Adrenal gland (tissue), 9 donors: ENCODE measurements at regions not wholly inside any gene's neighbourhood (a gene's known extent, or its start where the extent isn't known, plus 50 kb on each side); places are given as distances from the start of the nearest gene placed in this dataset.

Source experiments
- DNase-seq, 7 donors: peaks; one replicate each; pipeline ENCODE4 v3.0.0-alpha.2; 2019 to 2020
- H3K27ac ChIP-seq, 5 donors: fragments of 200-600 bp; sonication (generic) in 4 of 5; 1 replicate in 3 of 5; 2 replicates in 2 of 5; pipeline versions ENCODE4 v1.5.1 to v1.8.0; 2016 to 2020; ENCODE audit warnings: mild to moderate bottlenecking in 1 of 5
- H3K27me3 ChIP-seq: fragments of 200-600 bp; 2 replicates; pipeline ENCODE4 v1.8.0; 2021
- H3K36me3 ChIP-seq, 2 donors: fragments of 200-600 bp; replicated peaks in 1 of 2; 1 replicate in 1 of 2; 2 replicates in 1 of 2; pipeline versions ENCODE4 v1.5.1 to v1.8.0; 2018 to 2022
- H3K4me1 ChIP-seq, 2 donors: fragments of 200-600 bp; replicated peaks in 1 of 2; 1 replicate in 1 of 2; 2 replicates in 1 of 2; pipeline versions ENCODE4 v1.5.1 to v1.8.0; 2018 to 2021
- H3K4me3 ChIP-seq, 4 donors: fragments of 200-600 bp; sonication (generic) in 3 of 4; one replicate each; pipeline ENCODE4 v1.5.1; 2016 to 2018
- H3K9me3 ChIP-seq, 3 donors: fragments of 200-600 bp; sonication (generic) in 1 of 3; replicated peaks in 1 of 3; 1 replicate in 2 of 3; 2 replicates in 1 of 3; pipeline versions ENCODE4 v1.5.1 to v1.8.0; 2016 to 2021
- POLR2A ChIP-seq, 2 donors: fragments of 450-650 bp; IDR thresholded peaks; one replicate each; pipeline ENCODE4 v1.6.1; 2017; ENCODE audit warnings: antibody characterized with exemption in 2 of 2, mild to moderate bottlenecking in 2 of 2, moderate library complexity in 1 of 2
- WGBS, 4 donors: extraction: QIAGEN DNeasy Blood & Tissue Kit in 2 of 4; methylation state at CpG; one replicate each; pipeline versions ENCODE4 v1.1.5 to v1.1.7; 2013 to 2017; 5-methylcytosine and 5-hydroxymethylcytosine counted together
- intact Hi-C, 2 donors: fragments of 100-400 bp; cut with DNase I; formaldehyde crosslinking; loops; one replicate each; pipeline versions ENCODE4 v1.14.1 to v1.15.0; 2022 to 2023
- TF ChIP-seq, protein P1 (sequence below), 6 experiments: fragments of 450-650 bp in 4 of 6; fragments of 200-600 bp in 2 of 6; sonication (generic) in 1 of 6; IDR thresholded peaks; 1 replicate in 5 of 6; 2 replicates in 1 of 6; pipeline versions ENCODE4 v1.5.1 to v1.8.0; 2016 to 2021; ENCODE audit warnings: antibody characterized with exemption in 6 of 6, mild to moderate bottlenecking in 2 of 6, moderate library complexity in 1 of 6
- donor health status: healthy with polysubstance abuse.
- donor health status: Bipolar disorder and iron deficiency.
- donor health status: DM: yes; HTN: yes; CAD: no.
- donor health status: DM: no; HTN: no; CAD: no.
- donor health status: DM: no; HTN: no; CAD: no.

DNA sequence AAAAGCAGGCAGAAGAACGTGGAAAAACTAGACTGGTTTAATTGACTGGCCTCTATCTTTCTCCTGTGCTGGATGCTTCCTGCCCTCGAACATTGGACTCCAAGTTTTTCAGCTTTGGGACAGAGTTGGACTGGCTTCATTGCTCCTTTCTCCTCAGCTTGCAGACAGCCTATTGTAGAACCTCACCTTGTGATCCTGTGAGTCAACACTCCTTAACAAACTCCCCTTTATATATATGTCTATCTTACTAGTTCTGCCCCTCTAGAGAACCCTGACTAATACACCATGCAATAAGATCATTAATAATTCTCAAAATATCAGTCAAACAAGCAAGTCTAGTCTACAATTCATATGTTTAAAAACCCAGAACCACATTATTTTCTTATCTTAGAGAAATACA, 662.4 kb downstream of the TBC1D4 start:
- intact Hi-C loops, result no loop called here
- 56 to 87% (median 78%) methylated on average over 2 of the region's 2 CpGs for WGBS, 4 donors
- H3K4me3 ChIP-seq, result no peak overlapping the region
- DNase-seq, result no peak
- H3K9me3 ChIP-seq, result no peaks in the 10 kb centered on the region
- H3K27ac ChIP-seq, result no peak overlapping the region
- TF ChIP-seq, protein P1, sequence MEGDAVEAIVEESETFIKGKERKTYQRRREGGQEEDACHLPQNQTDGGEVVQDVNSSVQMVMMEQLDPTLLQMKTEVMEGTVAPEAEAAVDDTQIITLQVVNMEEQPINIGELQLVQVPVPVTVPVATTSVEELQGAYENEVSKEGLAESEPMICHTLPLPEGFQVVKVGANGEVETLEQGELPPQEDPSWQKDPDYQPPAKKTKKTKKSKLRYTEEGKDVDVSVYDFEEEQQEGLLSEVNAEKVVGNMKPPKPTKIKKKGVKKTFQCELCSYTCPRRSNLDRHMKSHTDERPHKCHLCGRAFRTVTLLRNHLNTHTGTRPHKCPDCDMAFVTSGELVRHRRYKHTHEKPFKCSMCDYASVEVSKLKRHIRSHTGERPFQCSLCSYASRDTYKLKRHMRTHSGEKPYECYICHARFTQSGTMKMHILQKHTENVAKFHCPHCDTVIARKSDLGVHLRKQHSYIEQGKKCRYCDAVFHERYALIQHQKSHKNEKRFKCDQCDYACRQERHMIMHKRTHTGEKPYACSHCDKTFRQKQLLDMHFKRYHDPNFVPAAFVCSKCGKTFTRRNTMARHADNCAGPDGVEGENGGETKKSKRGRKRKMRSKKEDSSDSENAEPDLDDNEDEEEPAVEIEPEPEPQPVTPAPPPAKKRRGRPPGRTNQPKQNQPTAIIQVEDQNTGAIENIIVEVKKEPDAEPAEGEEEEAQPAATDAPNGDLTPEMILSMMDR (IDR thresholded peaks at IDR 0.05), result no peak
- TF ChIP-seq POLR2A (IDR thresholded peaks at IDR 0.05), result no peak
- no peaks in the 10 kb centered on the region for H3K27me3 ChIP-seq
- H3K36me3 ChIP-seq, result no peaks in the 10 kb centered on the region
- H3K4me1 ChIP-seq, result no peaks in the 10 kb centered on the region

DNA sequence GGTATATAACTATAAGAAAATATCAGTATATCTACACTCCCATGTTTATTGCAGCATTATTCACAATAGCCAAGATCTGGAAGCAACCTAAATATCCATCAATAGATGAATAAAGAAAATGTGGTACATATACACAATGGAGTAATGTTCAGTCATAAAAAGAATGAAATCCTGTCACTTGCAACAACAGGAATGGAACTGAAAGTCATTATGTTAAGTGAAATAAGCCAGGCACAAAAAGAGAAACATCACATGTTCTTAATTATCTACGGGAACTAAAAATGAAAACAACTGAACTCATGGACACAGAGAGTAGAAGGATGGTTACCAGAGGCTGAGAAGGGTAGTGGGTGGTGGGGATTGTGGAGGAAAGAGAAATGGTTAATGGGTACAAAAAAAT, 665.2 kb downstream of the TBC1D4 start:
- Histone ChIP-seq H3K4me3 (no peak overlapping the region), H3K9me3 (no peaks in the 10 kb centered on the region), H3K4me1 (no peaks in the 10 kb centered on the region), H3K27me3 (no peaks in the 10 kb centered on the region), H3K27ac (no peak overlapping the region), H3K36me3 (no peaks in the 10 kb centered on the region)
- no peak for TF ChIP-seq POLR2A (IDR thresholded peaks at IDR 0.05)
- TF ChIP-seq, protein P1 (IDR thresholded peaks at IDR 0.05), result no peak
- WGBS, 4 donors, result 75 to 84% (median 79%) methylated on average over 1 of the region's 1 CpG
- intact Hi-C loops, result no loop called here
- no peak for DNase-seq

DNA sequence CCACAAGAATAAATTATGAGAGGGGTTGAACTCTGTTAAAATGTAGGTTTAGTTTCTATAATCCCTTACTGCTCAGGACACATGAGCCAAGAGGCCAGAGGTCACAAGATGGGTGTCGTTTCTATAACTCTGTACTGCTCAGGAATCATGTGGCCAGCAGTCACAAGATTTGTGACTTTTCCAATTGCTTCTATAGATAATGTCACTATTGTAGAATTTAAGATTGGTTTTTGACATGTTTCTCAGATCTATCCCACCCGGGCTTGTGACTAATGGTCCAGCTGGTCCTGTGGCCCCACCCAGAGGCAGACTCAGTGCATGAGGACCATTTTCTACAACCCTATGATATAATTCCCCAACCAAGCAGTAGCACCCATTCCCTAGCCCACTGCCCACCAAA, 662.0 kb upstream of the KLF12 start:
- no peak for DNase-seq
- Histone ChIP-seq H3K27me3 (no peaks in the 10 kb centered on the region), H3K4me1 (no peaks in the 10 kb centered on the region), H3K9me3 (peaks cover 0 to 4% (median 0%) of the 10 kb centered on the region in 3 donors), H3K27ac (no peak overlapping the region), H3K36me3 (no peaks in the 10 kb centered on the region), H3K4me3 (no peak overlapping the region)
- TF ChIP-seq, protein P1 (IDR thresholded peaks at IDR 0.05), result no peak
- no peak for TF ChIP-seq POLR2A (IDR thresholded peaks at IDR 0.05)
- intact Hi-C loops, result no loop called here
- WGBS, 4 donors, result 72 to 86% (median 76%) methylated on average over 2 of the region's 2 CpGs

DNA sequence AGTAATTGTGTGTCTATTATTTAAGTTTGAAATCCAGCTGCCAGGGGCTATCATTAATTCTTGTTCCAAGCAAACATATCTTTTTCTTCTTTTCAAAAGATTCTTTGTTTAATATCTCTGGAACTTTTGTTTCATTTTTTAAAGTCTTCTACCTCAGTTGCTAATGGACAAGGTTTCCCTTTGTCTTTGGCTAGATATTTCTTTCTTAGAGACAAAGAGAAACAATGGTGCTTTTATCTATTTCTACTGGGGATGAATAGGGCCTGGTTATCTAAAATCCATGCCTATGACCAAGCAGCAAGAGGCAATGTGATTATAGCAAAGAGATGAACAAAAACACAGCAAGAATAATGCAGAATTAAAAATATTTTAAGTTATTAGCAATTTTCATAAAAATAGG, 661.3 kb upstream of the KLF12 start:
- intact Hi-C loops, result no loop called here
- no peaks in the 10 kb centered on the region for H3K27me3 ChIP-seq
- H3K36me3 ChIP-seq, result no peaks in the 10 kb centered on the region
- no peak for DNase-seq
- H3K4me3 ChIP-seq, result no peak overlapping the region
- peaks cover 0 to 4% (median 0%) of the 10 kb centered on the region in 3 donors for H3K9me3 ChIP-seq
- no peak for TF ChIP-seq POLR2A (IDR thresholded peaks at IDR 0.05)
- TF ChIP-seq, protein P1 (IDR thresholded peaks at IDR 0.05), result no peak
- no peak overlapping the region for H3K27ac ChIP-seq
- H3K4me1 ChIP-seq, result no peaks in the 10 kb centered on the region
